Left ventricle myocardium inferior (tissue), 1 donor: ENCODE measurements at regions not wholly inside any gene's neighbourhood (a gene's known extent, or its start where the extent isn't known, plus 50 kb on each side); places are given as distances from the start of the nearest gene placed in this dataset.
A peak's percentile ranks its signal among the peaks of the same experiment; 100 is the strongest.

Experiments
- DNase-seq: peaks from one replicate; pipeline ENCODE4 v3.0.0-alpha.2; 2020
- H3K27ac ChIP-seq: fragments of 200-600 bp; replicated peaks from 2 replicates; pipeline ENCODE4 v1.8.0; 2021
- H3K27me3 ChIP-seq: fragments of 200-600 bp; 2 replicates; pipeline ENCODE4 v1.8.0; 2021; ENCODE audit warnings: low read depth
- H3K36me3 ChIP-seq: fragments of 200-600 bp; 2 replicates; pipeline ENCODE4 v1.8.0; 2021
- H3K4me1 ChIP-seq: fragments of 200-600 bp; 2 replicates; pipeline ENCODE4 v1.8.0; 2021
- H3K4me3 ChIP-seq: fragments of 200-600 bp; 2 replicates; pipeline ENCODE4 v1.8.0; 2021; ENCODE audit warnings: mild to moderate bottlenecking, moderate library complexity
- H3K9me3 ChIP-seq: fragments of 200-600 bp; replicated peaks from 2 replicates; pipeline ENCODE4 v1.8.0; 2021
- intact Hi-C: fragments of 100-400 bp; cut with micrococcal nuclease; formaldehyde crosslinking; loops from one replicate; pipeline ENCODE4 v1.11.0; 2022
- TF ChIP-seq, protein P1 (sequence below): fragments of 200-600 bp; IDR thresholded peaks from 2 replicates; pipeline ENCODE4 v1.8.0; 2021; ENCODE audit warnings: antibody characterized with exemption, mild to moderate bottlenecking, borderline replicate concordance
- donor health status: DM: no; HTN: yes; CAD: no; lungs with severe emphysema.

- H3K9me3 ChIP-seq: no peaks in the 10 kb centered on the region
- TF ChIP-seq, protein P1, sequence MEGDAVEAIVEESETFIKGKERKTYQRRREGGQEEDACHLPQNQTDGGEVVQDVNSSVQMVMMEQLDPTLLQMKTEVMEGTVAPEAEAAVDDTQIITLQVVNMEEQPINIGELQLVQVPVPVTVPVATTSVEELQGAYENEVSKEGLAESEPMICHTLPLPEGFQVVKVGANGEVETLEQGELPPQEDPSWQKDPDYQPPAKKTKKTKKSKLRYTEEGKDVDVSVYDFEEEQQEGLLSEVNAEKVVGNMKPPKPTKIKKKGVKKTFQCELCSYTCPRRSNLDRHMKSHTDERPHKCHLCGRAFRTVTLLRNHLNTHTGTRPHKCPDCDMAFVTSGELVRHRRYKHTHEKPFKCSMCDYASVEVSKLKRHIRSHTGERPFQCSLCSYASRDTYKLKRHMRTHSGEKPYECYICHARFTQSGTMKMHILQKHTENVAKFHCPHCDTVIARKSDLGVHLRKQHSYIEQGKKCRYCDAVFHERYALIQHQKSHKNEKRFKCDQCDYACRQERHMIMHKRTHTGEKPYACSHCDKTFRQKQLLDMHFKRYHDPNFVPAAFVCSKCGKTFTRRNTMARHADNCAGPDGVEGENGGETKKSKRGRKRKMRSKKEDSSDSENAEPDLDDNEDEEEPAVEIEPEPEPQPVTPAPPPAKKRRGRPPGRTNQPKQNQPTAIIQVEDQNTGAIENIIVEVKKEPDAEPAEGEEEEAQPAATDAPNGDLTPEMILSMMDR: no peak
- H3K36me3 ChIP-seq: no peaks in the 10 kb centered on the region
- H3K4me1 ChIP-seq: no peaks in the 10 kb centered on the region
- H3K27ac ChIP-seq: no peak overlapping the region
- DNase-seq: no peak
- intact Hi-C loops: no loop called here
- no peak overlapping the region for H3K4me3 ChIP-seq
- peaks cover 25% of the 10 kb centered on the region for H3K27me3 ChIP-seq
These were observed 143.0 kb downstream of the TSN start for GRCh38 chr2:121898483-121898882.

GRCh38 chr2:121900391-121900790 is 144.9 kb downstream of the TSN start:
- Histone ChIP-seq H3K36me3 (no peaks in the 10 kb centered on the region), H3K27ac (no peak overlapping the region), H3K9me3 (no peaks in the 10 kb centered on the region), H3K4me1 (no peaks in the 10 kb centered on the region), H3K4me3 (no peak overlapping the region), H3K27me3 (peaks cover 36% of the 10 kb centered on the region)
- DNase-seq: no peak
- TF ChIP-seq, protein P1: no peak
- intact Hi-C loops: no loop called here

- Histone ChIP-seq H3K4me3 (peak overlapping the region; percentile 54), H3K36me3 (no peaks in the 10 kb centered on the region), H3K27me3 (peaks cover 41% of the 10 kb centered on the region), H3K9me3 (no peaks in the 10 kb centered on the region), H3K27ac (peak overlapping the region; percentile 60), H3K4me1 (no peaks in the 10 kb centered on the region)
- intact Hi-C loops: no loop called here
- TF ChIP-seq, protein P1: peak; percentile 22
- DNase-seq: peak; percentile 30
These were observed 146.7 kb downstream of the TSN start for GRCh38 chr2:121902171-121902591.

GRCh38 chr2:121902616-121903015 is 147.2 kb downstream of the TSN start:
- Histone ChIP-seq H3K27me3 (peaks cover 44% of the 10 kb centered on the region), H3K4me1 (no peaks in the 10 kb centered on the region), H3K4me3 (peak overlapping the region; percentile 54), H3K36me3 (no peaks in the 10 kb centered on the region), H3K27ac (peak overlapping the region; percentile 60), H3K9me3 (no peaks in the 10 kb centered on the region)
- TF ChIP-seq, protein P1: no peak
- no peak for DNase-seq
- intact Hi-C loops: no loop called here

DNA sequence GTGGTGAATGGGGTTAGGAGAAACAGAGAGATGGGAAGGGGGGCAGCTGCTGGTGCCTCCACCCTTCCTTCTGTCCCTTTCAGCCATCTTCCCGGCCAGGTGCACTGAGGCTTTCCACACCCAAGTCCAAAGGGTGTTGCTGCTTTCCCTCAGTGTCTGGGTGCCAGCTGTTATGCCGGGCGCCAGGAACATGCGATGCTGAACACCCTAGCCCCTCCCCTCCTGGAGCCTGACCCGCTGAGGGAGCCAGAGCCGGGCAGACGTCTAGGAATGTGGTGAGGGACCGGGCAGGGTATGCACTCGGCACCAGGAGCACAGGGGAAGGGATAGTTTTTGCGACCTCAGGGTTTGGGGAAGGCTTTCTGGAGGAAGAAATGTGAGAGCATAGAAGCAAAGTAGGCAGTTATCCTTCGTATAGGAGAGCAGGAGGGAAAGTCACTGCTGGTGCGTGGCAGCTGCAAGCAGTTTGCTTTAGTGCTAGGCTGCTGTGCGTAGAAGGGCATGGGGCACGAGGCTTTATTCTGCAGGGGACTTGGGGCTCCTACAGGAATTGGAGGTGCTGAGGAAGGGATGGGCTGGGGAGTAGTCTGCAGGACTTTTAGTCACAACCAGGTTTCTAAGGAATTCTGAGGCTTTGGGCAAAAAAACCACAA is 147.7 kb downstream of the TSN start:
- H3K9me3 ChIP-seq: no peaks in the 10 kb centered on the region
- DNase-seq: peak; percentile 42
- H3K27me3 ChIP-seq: peaks cover 49% of the 10 kb centered on the region
- peak overlapping the region; percentile 60 for H3K27ac ChIP-seq
- peak overlapping the region; percentile 54 for H3K4me3 ChIP-seq
- H3K4me1 ChIP-seq: no peaks in the 10 kb centered on the region
- no peaks in the 10 kb centered on the region for H3K36me3 ChIP-seq
- intact Hi-C loops: no loop called here
- TF ChIP-seq, protein P1: no peak
